HuH-7 (cell line): ENCODE measurements at regions not wholly inside any gene's neighbourhood (a gene's known extent, or its start where the extent isn't known, plus 50 kb on each side); places are given as distances from the start of the nearest gene placed in this dataset.
A peak's percentile ranks its signal among the peaks of the same experiment; 100 is the strongest.

ENCODE experiments used
- DNase-seq: peaks from one replicate; pipeline ENCODE4 v3.0.0; 2011; ENCODE audit warnings: low spot score

DNA sequence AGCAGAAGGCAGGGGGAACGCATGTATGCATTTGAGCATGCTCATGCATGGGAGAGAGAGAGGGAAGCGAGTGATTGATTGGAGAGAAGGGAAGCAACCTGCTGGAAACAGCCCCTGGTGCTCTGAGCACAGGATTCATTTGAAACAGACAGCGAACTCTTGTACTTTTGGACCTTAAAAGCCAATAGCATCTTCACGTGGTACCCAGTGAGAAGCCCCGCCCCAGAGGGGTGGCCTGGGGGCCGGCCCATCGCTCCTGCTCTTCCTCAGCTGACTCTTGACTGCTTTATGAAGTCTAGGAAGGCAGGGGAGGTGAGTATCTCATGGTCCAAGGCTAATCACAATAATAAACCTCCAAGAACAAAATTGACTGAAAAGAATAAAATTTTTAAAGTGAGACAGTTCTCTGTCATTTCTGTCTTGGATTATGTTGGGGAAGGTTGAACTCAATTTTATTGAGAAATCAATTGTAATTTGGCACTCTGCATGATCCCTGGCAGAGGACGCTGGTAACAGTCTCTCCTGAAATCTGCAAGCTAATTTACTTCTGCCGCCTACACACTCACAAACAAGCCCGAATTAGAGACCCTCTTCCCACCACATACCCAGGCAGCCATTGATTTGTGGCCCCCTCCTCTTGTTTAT is 168.2 kb upstream of the PPARGC1A start:
- no peak for DNase-seq

DNA sequence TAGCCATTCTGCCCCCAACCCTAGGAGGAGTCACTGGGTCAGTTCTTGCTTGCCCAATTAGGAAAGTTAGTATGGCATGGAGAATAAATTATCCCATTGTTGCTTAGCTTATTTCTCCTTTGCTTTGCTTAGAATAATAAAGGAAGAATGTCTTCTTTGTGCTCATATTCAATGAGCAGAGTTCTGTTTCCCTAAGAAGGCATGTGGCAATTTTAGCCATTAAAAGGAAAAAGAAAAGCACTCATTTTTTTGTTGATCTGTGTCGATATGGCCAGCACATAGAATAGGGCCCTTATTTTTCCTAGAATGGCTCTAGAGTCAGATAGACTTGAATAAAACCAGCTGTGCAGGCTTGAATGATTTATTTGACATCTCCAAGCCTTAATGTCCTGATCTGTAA is 166.4 kb upstream of the PPARGC1A start:
- DNase-seq = no peak

DNA sequence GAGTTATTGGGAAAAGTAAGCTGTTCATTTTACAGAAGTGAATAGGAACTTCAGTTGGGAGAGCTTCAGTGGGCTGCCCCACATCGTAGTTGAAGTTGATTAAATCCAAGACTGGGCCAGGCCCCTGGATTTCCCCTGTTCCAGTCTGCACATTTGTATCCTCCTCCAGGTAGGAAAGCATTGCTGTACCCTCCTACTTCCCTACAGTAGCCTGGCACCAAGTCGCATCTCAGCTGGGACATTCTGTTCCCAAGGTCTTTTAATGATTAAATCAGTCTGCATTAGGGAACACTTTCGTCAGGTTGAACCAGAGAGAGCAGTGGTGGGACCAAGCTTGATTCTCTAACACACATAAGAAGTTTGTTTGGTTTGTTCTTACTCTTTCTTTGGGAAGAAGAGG is 165.8 kb upstream of the PPARGC1A start:
- DNase-seq = no peak

DNA sequence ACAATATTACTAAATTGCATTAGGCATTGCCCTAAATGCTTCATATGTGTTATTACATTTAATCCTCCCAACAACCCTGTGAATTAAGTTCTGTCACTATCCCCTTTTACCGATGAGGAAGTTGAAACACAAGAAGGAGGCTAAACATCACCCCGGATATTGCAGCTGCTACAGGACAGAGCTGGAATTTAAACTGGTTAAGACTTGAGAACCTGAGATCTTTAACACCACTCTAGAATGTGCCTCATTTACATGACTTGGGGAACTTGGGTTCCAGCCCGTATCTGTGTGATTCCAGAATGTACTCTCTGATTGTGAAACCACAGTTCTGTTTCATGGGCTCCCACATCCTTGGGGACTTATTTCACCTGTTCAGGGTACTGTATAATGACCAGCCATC is 165.1 kb upstream of the PPARGC1A start:
- DNase-seq = no peak

DNA sequence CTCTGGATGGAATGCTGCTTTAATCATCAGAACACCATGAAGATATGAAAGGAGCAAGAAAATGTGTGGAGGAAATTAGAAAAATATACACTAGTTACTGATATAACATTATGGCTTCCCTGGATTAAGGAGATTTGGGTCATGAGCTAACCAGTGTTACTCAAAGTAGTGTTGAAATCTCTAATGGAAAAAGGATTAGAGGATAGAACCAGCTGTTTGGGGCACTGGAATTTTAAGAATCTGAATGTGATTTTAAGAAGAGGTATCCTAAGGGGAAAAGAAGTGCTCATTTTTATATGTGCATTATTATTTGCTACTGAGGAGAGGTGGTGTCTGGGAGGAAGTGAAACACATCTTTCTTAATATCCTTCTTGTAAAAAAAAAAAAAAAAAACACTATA is 164.1 kb upstream of the PPARGC1A start:
- no peak for DNase-seq

DNA sequence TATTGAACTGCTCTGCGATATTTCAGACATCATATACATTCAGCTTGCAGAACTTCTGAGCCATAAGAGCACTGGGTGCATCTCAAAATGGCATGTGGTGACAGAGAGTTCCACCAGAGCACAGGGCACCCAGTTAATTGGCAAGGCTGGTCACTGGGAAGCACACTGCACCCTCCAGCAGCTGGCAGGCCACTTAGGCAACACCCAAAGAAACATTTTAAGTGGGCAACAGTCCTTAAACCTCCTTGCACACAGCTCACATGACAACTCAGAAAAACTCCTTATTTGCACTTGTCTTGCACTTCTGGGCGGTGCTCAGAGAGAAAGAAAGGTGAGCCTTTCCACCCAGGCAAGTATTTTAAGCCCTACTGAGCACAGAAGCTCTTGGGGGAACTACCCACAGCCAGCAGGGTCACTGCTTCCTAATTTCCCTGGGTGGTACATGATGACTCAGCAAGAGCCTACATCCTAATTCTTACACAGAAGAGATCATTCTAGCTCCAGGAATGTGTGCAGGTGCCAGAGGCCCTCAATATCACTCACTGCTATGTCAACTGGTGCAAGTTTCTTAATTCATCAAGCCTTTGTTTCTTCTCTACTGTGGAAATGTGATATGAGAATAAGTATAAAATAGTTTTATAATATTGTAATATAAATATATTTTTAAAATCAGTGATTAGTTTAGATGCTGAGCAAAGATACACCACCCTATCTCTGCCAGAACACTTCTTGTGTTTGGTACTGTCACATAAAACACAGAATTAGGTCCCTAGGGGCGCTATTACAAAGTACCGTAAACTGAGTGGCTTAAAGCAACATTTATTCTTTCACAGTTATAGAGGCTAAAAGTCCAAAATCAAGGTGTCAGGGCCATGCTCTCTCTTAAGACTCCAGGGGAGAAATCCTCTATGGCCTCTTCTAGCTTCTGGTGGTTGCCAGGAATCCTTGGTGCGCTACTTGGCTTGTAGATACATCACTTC is 155.1 kb upstream of the PPARGC1A start:
- DNase-seq = no peak

DNA sequence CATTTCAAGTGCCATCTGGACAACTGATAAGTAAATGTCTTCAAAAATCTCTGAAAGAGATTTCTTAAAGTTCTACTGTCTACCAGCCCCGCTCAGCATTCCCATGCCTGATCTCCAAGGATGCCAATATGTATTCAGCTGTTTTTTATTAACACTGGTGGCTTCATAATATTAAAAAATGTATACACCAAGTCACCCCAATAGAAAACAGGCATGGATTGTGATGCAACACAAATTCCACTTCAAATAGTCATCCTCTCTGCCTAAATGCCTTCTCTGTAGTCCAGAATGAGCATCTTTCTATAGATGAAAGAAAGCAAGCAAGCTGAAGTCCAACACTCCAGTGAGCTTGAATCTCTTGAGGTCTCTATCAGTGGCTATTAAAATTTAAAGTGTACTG is 152.2 kb upstream of the PPARGC1A start:
- no peak for DNase-seq

DNA sequence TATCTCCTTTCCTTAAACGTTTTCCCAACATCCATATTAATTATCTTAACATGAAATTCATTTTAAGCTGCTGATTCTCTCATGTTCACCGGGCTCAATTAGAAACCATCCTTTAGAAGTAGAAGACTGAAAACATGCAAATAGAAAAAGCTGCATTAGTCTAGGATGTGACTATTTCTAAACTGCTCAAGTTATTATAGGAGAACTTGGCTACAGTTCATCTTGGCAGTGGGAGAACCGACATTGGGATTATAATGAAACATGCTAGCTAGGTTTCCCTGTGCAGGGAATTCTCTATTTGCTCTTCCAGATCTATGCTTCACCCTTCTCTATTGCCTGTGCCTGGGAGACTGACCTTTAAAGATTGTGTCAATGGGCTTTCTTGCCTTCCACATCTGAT is 151.0 kb upstream of the PPARGC1A start:
- no peak for DNase-seq

DNA sequence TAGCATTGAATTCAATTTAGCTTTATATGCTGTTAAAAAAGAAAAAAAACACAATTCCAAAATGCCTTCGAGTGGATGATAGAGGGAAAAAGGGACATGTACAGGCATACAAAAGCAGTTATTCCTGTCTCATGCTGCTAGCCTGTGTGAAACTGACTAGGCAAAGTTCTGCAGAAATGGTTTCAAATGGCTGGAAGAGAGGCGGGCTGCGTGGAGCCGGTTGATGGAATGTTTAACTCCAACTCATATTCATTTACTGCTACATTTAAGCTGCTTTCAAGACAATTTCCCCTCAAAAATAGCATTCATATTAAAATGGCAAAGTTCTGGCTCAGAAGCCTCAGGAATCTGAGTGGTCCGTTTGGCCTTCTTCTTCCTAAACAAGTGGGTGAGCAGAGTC is 143.8 kb upstream of the PPARGC1A start:
- DNase-seq = no peak

DNA sequence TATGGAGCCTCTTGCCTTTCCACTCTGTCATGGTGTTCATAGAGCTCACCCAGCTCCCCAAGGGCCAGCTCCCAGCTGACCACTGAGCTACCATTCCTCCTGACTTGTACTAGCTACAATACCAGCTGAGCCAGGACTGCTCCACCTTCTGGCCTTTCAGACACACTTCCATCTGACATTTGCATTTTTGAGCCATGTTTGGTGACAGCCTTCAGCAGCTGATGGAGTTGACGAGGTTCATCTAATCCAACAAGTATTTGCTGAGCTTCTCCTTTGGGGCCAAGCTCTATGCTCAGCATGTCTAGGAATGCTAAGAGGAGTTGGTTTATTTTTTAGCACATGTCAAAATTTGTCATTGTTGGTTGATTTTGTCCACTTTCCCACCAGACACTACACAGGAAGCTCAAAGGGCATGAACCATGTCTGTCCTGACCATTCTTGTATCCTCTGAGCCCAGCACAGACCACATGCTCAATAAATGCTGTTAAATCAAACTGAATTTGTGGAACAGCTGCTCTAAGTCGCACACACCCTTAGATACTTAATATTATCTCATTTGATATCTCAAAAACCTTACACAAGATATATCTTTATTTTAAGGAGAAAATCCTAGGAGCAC is 142.6 kb upstream of the PPARGC1A start:
- DNase-seq = peak; percentile 36

DNA sequence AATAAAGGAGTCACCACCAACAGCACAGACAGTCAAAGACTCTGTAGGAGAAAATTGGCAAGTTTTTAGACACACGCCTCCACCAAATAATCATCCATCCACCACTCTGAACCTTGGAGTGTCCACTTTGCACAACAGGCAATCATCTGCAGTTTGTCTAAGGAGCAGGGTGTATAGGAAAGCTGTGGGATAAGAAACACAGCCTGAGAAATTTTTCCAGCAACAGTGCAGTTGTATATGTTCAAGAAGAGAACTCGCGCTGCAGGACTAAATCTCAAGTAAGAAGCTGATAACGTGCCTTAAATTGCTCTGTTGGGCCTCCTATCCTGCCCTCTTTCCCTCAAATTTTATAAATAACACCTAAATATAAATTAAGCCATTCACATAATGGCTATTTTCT is 136.7 kb upstream of the PPARGC1A start:
- DNase-seq = no peak

DNA sequence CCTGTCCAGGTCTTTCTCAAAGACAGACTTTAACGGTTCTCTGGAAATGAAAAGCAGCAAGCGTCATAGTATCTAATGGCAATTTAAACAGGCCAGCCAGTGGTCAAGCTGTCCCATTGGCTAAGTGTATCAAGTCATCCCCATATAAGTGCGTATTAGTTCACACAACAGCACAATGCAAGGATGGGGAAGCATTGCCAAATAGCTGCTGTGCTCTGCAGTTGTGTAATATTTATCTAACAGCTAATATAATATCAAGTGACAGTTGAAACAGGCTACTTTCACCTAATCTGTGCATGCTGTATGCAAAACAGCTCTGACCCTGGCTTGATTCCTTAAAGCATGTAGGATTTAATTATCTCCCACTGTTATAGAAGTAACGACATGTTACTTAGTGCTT is 134.8 kb upstream of the PPARGC1A start:
- peak; percentile 11 for DNase-seq

DNA sequence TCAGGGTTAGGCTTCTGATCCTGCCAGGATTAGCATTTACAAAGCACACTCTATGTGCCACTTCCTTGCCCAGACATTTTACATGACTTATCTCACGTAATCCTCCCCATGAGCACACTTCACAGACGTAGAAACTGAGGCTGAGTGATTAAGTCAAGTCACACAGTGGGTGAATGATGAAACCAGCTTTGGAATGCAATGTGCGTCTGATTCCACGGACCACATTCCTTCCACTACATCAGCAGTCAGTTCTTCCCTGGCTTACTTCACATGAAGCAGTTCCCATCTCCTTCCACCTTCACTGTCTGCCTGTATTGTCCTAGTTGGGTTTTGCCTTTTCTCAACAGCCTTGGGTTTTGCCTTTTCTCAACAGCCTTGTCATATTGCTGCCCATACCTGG is 134.3 kb upstream of the PPARGC1A start:
- DNase-seq = no peak

DNA sequence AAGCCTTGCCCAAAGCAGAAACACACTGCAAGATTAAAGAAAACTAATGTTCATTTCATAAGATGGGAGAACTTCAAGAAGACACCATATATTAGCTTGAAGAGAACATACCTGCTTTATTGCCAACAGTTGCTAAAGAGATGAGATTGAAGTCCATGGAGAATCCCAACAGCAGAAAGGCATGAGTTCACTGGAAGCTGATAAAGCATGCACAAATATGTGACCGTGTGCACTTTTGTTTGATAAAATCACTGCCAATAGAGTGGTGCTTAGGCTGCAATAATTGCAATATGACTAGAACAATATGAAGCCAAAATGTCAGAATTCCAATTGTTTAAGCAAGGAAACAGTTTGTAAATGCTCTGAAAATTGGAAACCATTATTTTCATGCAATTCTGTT is 125.9 kb upstream of the PPARGC1A start:
- DNase-seq = no peak

DNA sequence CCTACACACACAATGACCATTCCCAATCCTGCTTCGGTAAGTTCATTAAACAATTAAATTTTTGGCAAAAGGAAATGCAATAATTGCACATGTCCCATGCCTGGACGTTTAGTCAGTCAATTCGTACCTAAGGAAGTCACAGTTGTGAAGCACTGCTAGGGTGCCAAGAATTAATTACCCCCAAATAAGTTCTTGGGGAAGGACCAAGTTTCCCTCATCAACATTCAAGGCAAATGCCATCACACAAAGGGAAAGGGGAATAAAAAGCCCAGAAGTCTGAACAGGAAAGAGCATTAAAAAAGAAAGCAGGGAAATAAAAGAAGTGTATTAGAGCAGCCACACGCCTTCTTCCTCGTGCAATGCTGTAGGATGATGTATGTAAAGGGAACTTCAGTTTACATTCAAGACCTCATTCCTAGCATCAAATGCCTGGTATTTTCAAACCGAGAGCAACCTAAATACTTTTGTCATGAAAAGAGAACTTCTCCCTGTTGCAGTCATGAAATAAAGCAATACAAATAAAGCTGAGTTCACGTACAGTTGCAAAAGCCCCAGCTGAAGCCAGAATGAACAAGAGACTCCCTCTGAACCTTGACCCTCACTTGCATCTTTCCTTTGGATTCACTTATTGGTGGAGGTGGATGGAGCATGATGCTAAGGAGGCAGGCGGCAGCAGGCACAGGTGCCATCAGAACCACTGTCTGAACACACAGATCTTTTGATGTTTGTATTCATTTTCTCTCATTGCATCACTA is 124.0 kb upstream of the PPARGC1A start:
- DNase-seq = no peak

DNA sequence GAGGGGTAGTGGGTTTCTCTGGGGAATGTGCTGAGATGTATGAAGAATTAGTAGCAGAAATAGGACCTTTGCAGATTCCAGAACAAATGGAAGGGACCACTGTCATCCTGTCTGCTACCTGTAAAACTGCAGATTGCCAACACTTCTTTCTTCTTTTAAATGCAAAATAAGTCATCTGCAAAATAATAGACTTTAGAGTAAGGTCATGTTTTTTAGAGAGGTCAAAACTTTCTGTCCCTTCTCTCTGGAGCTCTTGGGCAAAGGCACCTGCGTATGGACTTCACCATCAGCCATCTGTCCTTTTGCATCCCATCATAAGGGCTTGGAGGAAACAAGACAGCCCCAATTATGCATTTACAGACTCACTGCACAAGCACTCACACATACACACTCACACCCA is 121.1 kb upstream of the PPARGC1A start:
- no peak for DNase-seq

DNA sequence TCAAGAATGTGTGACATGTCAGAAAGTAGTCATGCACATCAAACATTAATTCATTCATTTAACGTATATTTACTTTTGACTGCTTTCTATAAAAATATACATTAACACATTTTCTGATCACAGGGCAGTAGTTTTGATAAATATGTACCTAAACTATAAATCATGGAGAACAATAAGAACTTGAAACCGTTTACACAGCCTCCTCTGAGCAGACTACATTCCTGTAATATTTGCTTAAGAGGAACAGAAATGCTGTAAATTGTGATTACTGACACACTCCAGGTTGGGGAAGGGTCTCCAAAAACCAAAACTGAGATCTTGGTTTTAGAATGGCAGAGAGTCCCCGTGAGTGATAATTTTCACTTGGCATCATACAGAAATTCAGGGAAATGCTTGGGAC is 120.7 kb upstream of the PPARGC1A start:
- DNase-seq = no peak

DNA sequence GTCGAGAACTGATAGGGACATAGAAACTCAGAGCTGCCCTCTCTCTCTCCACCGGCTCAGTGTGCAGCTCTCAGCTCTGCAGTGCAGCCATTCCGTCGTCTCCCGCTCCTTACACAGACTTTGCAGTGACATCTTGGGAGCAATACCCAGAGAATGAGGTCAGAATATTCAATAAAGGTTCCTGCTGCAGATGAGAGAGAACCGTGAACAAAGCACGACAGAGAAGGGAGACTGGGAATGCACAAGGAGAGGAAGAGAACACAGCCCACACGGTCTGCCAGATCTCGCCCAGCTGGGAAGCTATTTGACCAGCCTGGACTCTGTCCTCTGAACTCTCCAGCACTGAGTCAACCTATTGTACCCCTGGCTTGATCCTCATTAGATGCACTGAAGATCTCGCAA is 118.0 kb upstream of the PPARGC1A start:
- peak; percentile 17 for DNase-seq

DNA sequence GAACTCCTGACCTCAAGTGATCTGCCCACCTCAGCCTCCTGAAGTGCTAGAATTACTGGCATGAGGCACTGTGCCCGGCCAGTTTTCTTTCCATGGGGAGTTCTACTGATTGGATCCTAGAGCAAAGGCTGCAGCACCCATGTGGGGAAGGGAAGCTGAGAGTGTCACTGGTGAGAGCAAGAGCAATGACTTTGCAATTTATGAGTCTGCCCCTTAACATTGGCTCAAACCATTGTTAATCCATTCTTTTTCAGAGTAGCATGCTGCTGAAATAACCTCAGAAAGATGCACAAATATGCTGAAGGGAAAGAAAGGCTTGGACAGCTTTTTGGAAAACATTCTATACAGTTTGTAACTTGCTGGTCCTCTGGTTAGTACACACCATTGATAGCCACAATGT is 116.4 kb upstream of the PPARGC1A start:
- DNase-seq = no peak

DNA sequence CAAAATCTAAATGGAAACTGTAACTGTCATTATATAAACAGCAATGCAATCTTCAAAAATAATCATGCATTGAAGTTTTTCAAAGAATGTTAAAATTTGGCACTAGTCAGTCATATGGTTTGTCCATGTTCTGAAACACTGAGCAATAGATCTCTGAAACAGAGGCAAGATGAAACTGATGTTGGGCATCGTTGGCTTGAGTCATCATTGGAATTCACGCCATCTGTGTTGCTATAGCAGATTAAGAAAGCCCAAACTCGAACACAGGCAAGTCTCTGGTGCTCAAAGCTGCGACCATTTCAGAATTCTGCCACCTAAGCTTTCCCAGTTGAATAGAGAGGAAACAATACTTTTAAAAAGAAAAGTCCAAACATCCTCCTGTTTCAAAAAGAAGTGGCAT is 114.1 kb upstream of the PPARGC1A start:
- no peak for DNase-seq

DNA sequence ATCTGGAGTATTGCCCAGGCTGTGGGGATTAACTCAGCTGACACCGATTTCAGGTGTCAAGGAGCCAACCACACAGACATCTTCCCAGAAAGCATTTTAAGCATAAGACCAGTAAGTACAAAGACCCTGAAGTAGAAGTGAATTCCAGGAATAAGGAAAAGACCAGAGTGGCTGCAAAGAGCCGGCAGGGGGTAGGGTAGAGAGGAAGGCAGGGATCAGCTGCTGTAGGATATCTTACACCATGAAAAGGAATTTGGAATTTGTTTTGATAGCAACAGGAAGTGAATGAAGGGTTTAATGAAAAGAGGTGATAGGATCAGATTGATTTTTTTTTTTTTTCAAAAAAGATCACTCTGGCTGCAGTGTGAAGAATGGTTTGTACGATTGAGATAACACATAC is 113.6 kb upstream of the PPARGC1A start:
- DNase-seq = no peak

DNA sequence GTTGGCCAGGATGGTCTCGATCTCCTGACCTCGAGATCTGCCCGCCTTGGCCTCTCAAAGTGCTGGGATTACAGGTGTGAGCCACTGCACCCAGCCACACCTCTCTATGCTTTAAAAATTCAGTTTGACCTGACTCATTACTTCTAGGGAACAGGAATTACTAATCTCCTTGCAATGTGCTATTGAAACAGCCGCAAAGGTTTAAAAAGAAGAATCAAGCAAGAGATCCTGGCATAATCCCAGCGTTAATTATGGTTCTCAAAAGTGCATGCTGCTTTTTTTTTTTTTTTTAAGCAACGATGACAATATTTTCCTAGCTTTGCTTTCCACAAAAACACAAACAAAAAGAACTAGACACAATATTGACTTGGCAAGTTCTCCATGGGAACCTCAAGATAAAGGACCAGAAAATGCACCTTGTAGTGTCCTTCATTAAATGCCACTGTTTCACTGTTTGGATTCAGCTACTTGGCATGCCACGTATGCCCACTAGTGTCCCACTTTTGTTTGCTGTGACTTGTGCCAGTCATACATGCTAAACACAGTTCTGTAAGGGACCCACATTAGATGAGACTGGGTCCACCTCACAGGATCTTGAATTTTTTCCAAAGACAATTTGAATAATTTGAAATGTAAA is 112.6 kb upstream of the PPARGC1A start:
- no peak for DNase-seq
